ENCODE measurements at regions not wholly inside any gene's neighbourhood (a gene's known extent, or its start where the extent isn't known, plus 50 kb on each side); places are given as distances from the start of the nearest gene placed in this dataset.
"Not testable (repeated sequence)": the region's sequence is repeated elsewhere in the genome, so short reads cannot be mapped to it uniquely, and the experiment has no call there.

- DNase-seq (ENCODE audit: low spot score); in situ Hi-C loops (cut with MboI; ENCODE audit: low pct_unique_long_range_greater_than_20kb, low sequenced_read_pairs, unreplicated experiment): not testable (repeated sequence)
Measured at GRCh38 chr15:22273185-22273584, 185.5 kb upstream of the GOLGA6L22 start.

GRCh38 chr15:22274376-22274775 is 184.3 kb upstream of the GOLGA6L22 start:
- DNase-seq (ENCODE audit: low spot score); in situ Hi-C loops (cut with MboI; ENCODE audit: low pct_unique_long_range_greater_than_20kb, low sequenced_read_pairs, unreplicated experiment): not testable (repeated sequence)

- DNase-seq (ENCODE audit: low spot score); in situ Hi-C loops (cut with MboI; ENCODE audit: low pct_unique_long_range_greater_than_20kb, low sequenced_read_pairs, unreplicated experiment): not testable (repeated sequence)
Measured at GRCh38 chr15:22280770-22281169, 177.9 kb upstream of the GOLGA6L22 start.

GRCh38 chr15:22282794-22283533 is 175.7 kb upstream of the GOLGA6L22 start:
- in situ Hi-C loops (cut with MboI; ENCODE audit: low pct_unique_long_range_greater_than_20kb, low sequenced_read_pairs, unreplicated experiment); DNase-seq (ENCODE audit: low spot score): not testable (repeated sequence)

- DNase-seq (ENCODE audit: low spot score); in situ Hi-C loops (cut with MboI; ENCODE audit: low pct_unique_long_range_greater_than_20kb, low sequenced_read_pairs, unreplicated experiment): not testable (repeated sequence)
Measured at GRCh38 chr15:22284795-22285420, 173.8 kb upstream of the GOLGA6L22 start.

- DNase-seq (ENCODE audit: low spot score); in situ Hi-C loops (cut with MboI; ENCODE audit: low pct_unique_long_range_greater_than_20kb, low sequenced_read_pairs, unreplicated experiment): not testable (repeated sequence)
Measured at GRCh38 chr15:22291054-22291453, 167.6 kb upstream of the GOLGA6L22 start.

- in situ Hi-C loops (cut with MboI; ENCODE audit: low pct_unique_long_range_greater_than_20kb, low sequenced_read_pairs, unreplicated experiment); DNase-seq (ENCODE audit: low spot score): not testable (repeated sequence)
Measured at GRCh38 chr15:22303112-22303511, 155.6 kb upstream of the GOLGA6L22 start.

Data from GM13977 (cell line).